WERI-Rb-1 (cell line): ENCODE measurements at regions not wholly inside any gene's neighbourhood (a gene's known extent, or its start where the extent isn't known, plus 50 kb on each side); places are given as distances from the start of the nearest gene placed in this dataset.

Source experiments
- DNase-seq: peaks from one replicate; pipeline ENCODE4 v3.0.0-alpha.2; 2020
- H3K27ac ChIP-seq: fragments of 250-450 bp; sonication (Bioruptor Pico); 2 replicates; pipeline ENCODE4 v1.5.1; 2020; ENCODE audit warnings: mild to moderate bottlenecking, moderate library complexity
- H3K27me3 ChIP-seq: fragments of 250-450 bp; sonication (Bioruptor Pico); 2 replicates; pipeline ENCODE4 v1.5.1; 2021; ENCODE audit warnings: mild to moderate bottlenecking, low read depth, moderate library complexity; ENCODE audit not compliant: insufficient read depth, severe bottlenecking
- H3K36me3 ChIP-seq: fragments of 250-450 bp; sonication (Bioruptor Pico); 2 replicates; pipeline ENCODE4 v1.5.1; 2020; ENCODE audit warnings: mild to moderate bottlenecking, moderate library complexity
- H3K4me3 ChIP-seq: 2 replicates; pipeline ENCODE4 v1.5.1; 2011; ENCODE audit warnings: low read depth, mild to moderate bottlenecking, control low read depth, low read length
- H3K9me3 ChIP-seq: fragments of 250-450 bp; sonication (Bioruptor Pico); 2 replicates; pipeline ENCODE4 v1.5.1; 2021; ENCODE audit warnings: mild to moderate bottlenecking, moderate library complexity; ENCODE audit not compliant: severe bottlenecking
- CTCF ChIP-seq: IDR thresholded peaks from 2 replicates; pipeline ENCODE4 v1.5.1; 2011; ENCODE audit warnings: low read depth, mild to moderate bottlenecking, control low read depth, inconsistent platforms, low read length

GRCh38 chr1:93777255-93777654 lies 95.6 kb upstream of the BCAR3 start:
- Histone ChIP-seq H3K27ac (no peak overlapping the region), H3K4me3 (no peak overlapping the region), H3K27me3 (no peaks in the 10 kb centered on the region), H3K9me3 (no peaks in the 10 kb centered on the region), H3K36me3 (no peaks in the 10 kb centered on the region)
- no peak for DNase-seq
- TF ChIP-seq CTCF: no peak

- no peaks in the 10 kb centered on the region for H3K9me3 ChIP-seq
- no peak overlapping the region for H3K4me3 ChIP-seq
- no peak overlapping the region for H3K27ac ChIP-seq
- DNase-seq: no peak
- H3K36me3 ChIP-seq: no peaks in the 10 kb centered on the region
- no peak for TF ChIP-seq CTCF
- H3K27me3 ChIP-seq: no peaks in the 10 kb centered on the region
Observed at GRCh38 chr1:93776728-93777127, 95.1 kb upstream of the BCAR3 start.

GRCh38 chr1:93775224-93775623 lies 93.6 kb upstream of the BCAR3 start:
- Histone ChIP-seq H3K9me3 (no peaks in the 10 kb centered on the region), H3K4me3 (no peak overlapping the region), H3K36me3 (no peaks in the 10 kb centered on the region), H3K27ac (no peak overlapping the region), H3K27me3 (no peaks in the 10 kb centered on the region)
- TF ChIP-seq CTCF: no peak
- DNase-seq: no peak

- no peak for TF ChIP-seq CTCF
- H3K27ac ChIP-seq: no peak overlapping the region
- H3K27me3 ChIP-seq: no peaks in the 10 kb centered on the region
- no peak for DNase-seq
- no peaks in the 10 kb centered on the region for H3K36me3 ChIP-seq
- H3K9me3 ChIP-seq: no peaks in the 10 kb centered on the region
- H3K4me3 ChIP-seq: no peak overlapping the region
Observed at GRCh38 chr1:93774707-93775106, 93.1 kb upstream of the BCAR3 start.

GRCh38 chr1:93773049-93773838 lies 91.6 kb upstream of the BCAR3 start:
- Histone ChIP-seq H3K36me3 (no peaks in the 10 kb centered on the region), H3K27ac (no peak overlapping the region)
- TF ChIP-seq CTCF: no peak

GRCh38 chr1:93771843-93772242 lies 90.2 kb upstream of the BCAR3 start:
- no peaks in the 10 kb centered on the region for H3K36me3 ChIP-seq
- H3K4me3 ChIP-seq: no peak overlapping the region
- no peaks in the 10 kb centered on the region for H3K27me3 ChIP-seq
- no peak for TF ChIP-seq CTCF
- no peaks in the 10 kb centered on the region for H3K9me3 ChIP-seq
- no peak overlapping the region for H3K27ac ChIP-seq
- no peak for DNase-seq

More at GRCh38 chr1:93773049-93773838, 91.6 kb upstream of the BCAR3 start:
- Histone ChIP-seq H3K9me3 (no peaks in the 10 kb centered on the region), H3K27me3 (no peaks in the 10 kb centered on the region), H3K4me3 (no peak overlapping the region)
- peak; percentile 50 for DNase-seq
